ENCODE measurements at regions not wholly inside any gene's neighbourhood (a gene's known extent, or its start where the extent isn't known, plus 50 kb on each side); places are given as distances from the start of the nearest gene placed in this dataset.

- TF ChIP-seq CTCF (IDR thresholded peaks at IDR 0.05) (no peak), POLR2A (IDR thresholded peaks at IDR 0.05) (no peak)
Measured at GRCh38 chr11:116162086-116162885, 610.5 kb downstream of the BUD13 start.
